HEK293 (cell line): ENCODE measurements at regions not wholly inside any gene's neighbourhood (a gene's known extent, or its start where the extent isn't known, plus 50 kb on each side); places are given as distances from the start of the nearest gene placed in this dataset.

ENCODE experiments used
- CTCF ChIA-PET: fragments of 350-600 bp; formaldehyde crosslinking; extraction: SDS; loops from one replicate; lab custom pipeline; 2021; ENCODE audit warnings: antibody characterized with exemption; lab: Yijun Ruan, JAX
- POLR2A ChIA-PET: fragments of 300-600 bp; formaldehyde crosslinking; extraction: SDS; loops from one replicate; lab custom pipeline; 2020; ENCODE audit warnings: antibody characterized with exemption, inconsistent platforms; lab: Yijun Ruan, JAX
- H3K27ac ChIP-seq: fragments of 200-500 bp; sonication (Bioruptor generic); 2 replicates; pipeline ENCODE4 v1.5.1; 2014; ENCODE audit warnings: low read depth, low read length, control low read depth, inconsistent platforms; ENCODE audit errors: extremely low read depth
- H3K36me3 ChIP-seq, 2 experiments: fragments of 200-500 bp in 1 of 2; sonication (Bioruptor generic) in 1 of 2; 1 replicate in 1 of 2; 2 replicates in 1 of 2; pipeline ENCODE4 v1.5.1; 2014 to 2017; ENCODE audit warnings: inconsistent platforms in 2 of 2, low read length in 2 of 2; ENCODE audit not compliant: control insufficient read depth in 2 of 2, insufficient read depth in 1 of 2
- H3K4me1 ChIP-seq: fragments of 200-500 bp; sonication (Bioruptor generic); 2 replicates; pipeline ENCODE4 v1.5.1; 2014; ENCODE audit warnings: mild to moderate bottlenecking, low read length, inconsistent platforms; ENCODE audit not compliant: control insufficient read depth, insufficient read depth
- H3K4me3 ChIP-seq: 2 replicates; pipeline ENCODE4 v1.5.1; 2011; ENCODE audit warnings: low read depth, mild to moderate bottlenecking, control low read depth, low read length, moderate library complexity
- H3K9me3 ChIP-seq: fragments of 200-500 bp; sonication (Bioruptor generic); 2 replicates; pipeline ENCODE4 v1.5.1; 2014; ENCODE audit warnings: low read depth, low read length, inconsistent platforms; ENCODE audit not compliant: control insufficient read depth, insufficient read depth
- AEBP2 ChIP-seq: fragments of 450-650 bp; formaldehyde crosslinking; IDR thresholded peaks from 2 replicates; pipeline ENCODE4 v1.5.1; 2016; ENCODE audit warnings: missing biosample characterization, missing genetic modification characterization, borderline replicate concordance
- ATF2 ChIP-seq: fragments of 450-650 bp; formaldehyde crosslinking; IDR thresholded peaks from 2 replicates; pipeline ENCODE4 v1.5.1; 2016; ENCODE audit warnings: missing biosample characterization, missing genetic modification characterization, low read depth
- GLI2 ChIP-seq: fragments of 450-650 bp; formaldehyde crosslinking; IDR thresholded peaks from 2 replicates; pipeline ENCODE4; 2017; ENCODE audit warnings: missing biosample characterization, missing genetic modification characterization, low read depth, borderline replicate concordance
- TRIM28 ChIP-seq: IDR thresholded peaks from 2 replicates; pipeline ENCODE4 v1.6.1; 2011; ENCODE audit warnings: low read length, control low read depth, borderline replicate concordance
- ZFP69B ChIP-seq: fragments of 450-650 bp; formaldehyde crosslinking; IDR thresholded peaks from 2 replicates; pipeline ENCODE4 v1.5.1; 2016; ENCODE audit warnings: missing biosample characterization, missing genetic modification characterization
- ZIC2 ChIP-seq: fragments of 450-650 bp; formaldehyde crosslinking; IDR thresholded peaks from 2 replicates; pipeline ENCODE4 v1.5.1; 2016; ENCODE audit warnings: missing biosample characterization, missing genetic modification characterization
- ZNF10 ChIP-seq: fragments of 450-650 bp; formaldehyde crosslinking; IDR thresholded peaks from 2 replicates; pipeline ENCODE4 v1.5.1; 2017; ENCODE audit warnings: missing biosample characterization, missing genetic modification characterization
- ZNF148 ChIP-seq: fragments of 450-650 bp; formaldehyde crosslinking; IDR thresholded peaks from 2 replicates; pipeline ENCODE4 v1.5.0; 2017; ENCODE audit warnings: missing biosample characterization, missing genetic modification characterization, borderline replicate concordance
- ZNF335 ChIP-seq: fragments of 450-650 bp; formaldehyde crosslinking; conservative IDR thresholded peaks from 2 replicates; pipeline ENCODE4 v1.5.1; 2016; ENCODE audit warnings: missing biosample characterization, missing genetic modification characterization
- ZNF350 ChIP-seq: fragments of 450-650 bp; formaldehyde crosslinking; IDR thresholded peaks from 2 replicates; pipeline ENCODE4 v1.5.0; 2017; ENCODE audit warnings: missing biosample characterization, mild to moderate bottlenecking, missing genetic modification characterization
- ZNF416 ChIP-seq: fragments of 450-650 bp; formaldehyde crosslinking; IDR thresholded peaks from 2 replicates; pipeline ENCODE4 v1.5.1; 2016; ENCODE audit warnings: missing biosample characterization, missing genetic modification characterization
- ZNF423 ChIP-seq: fragments of 450-650 bp; formaldehyde crosslinking; IDR thresholded peaks from 2 replicates; pipeline ENCODE4 v1.5.1; 2016; ENCODE audit warnings: missing biosample characterization, missing genetic modification characterization
- ZNF571 ChIP-seq: fragments of 450-650 bp; formaldehyde crosslinking; IDR thresholded peaks from 2 replicates; pipeline ENCODE4 v1.5.0; 2017; ENCODE audit warnings: missing biosample characterization, missing genetic modification characterization
- ZNF677 ChIP-seq: fragments of 450-650 bp; IDR thresholded peaks from 2 replicates; pipeline ENCODE4 v1.5.0; 2018; ENCODE audit warnings: missing biosample characterization, mild to moderate bottlenecking, missing genetic modification characterization, moderate library complexity
- ZNF707 ChIP-seq: fragments of 450-650 bp; formaldehyde crosslinking; IDR thresholded peaks from 2 replicates; pipeline ENCODE4 v1.5.1; 2016; ENCODE audit warnings: missing biosample characterization, missing genetic modification characterization
- ZNF768 ChIP-seq: fragments of 450-650 bp; formaldehyde crosslinking; IDR thresholded peaks from 2 replicates; pipeline ENCODE4 v1.5.1; 2018; ENCODE audit warnings: missing biosample characterization, mild to moderate bottlenecking, missing genetic modification characterization
- ZNF830 ChIP-seq: fragments of 450-650 bp; IDR thresholded peaks from 2 replicates; pipeline ENCODE4 v1.5.0; 2018; ENCODE audit warnings: missing biosample characterization, missing genetic modification characterization, low read depth, mild to moderate bottlenecking, moderate library complexity
- ZSCAN23 ChIP-seq: fragments of 450-650 bp; formaldehyde crosslinking; IDR thresholded peaks from 2 replicates; pipeline ENCODE4 v1.5.1; 2016; ENCODE audit warnings: missing biosample characterization, missing genetic modification characterization
- TF ChIP-seq, protein P1 (sequence below): fragments of 450-650 bp; formaldehyde crosslinking; IDR thresholded peaks from 2 replicates; pipeline ENCODE4 v1.5.1; 2016; ENCODE audit warnings: missing biosample characterization, missing genetic modification characterization

DNA sequence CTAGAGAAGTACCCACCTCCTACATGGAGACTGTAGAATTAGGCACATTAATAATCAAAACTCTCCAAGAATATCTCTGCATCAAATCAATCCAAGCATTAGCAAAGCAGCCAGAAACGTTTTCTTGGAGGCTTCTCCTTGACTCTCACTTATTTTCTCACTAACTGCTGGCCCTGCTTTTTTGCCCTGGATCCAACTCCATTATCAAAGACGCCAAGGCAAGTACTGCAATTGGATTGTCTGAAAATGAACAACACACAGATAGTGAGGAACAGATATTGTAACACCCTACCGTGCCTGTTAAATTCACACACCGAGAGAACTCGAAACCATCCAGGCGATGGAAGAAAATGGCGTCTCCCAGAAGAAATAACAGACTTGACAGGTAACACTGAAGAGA, 256.2 kb upstream of the MDFIC2 start (continued):
- TF ChIP-seq ZNF416 (tag by site-specific recombination) (no peak), ZIC2 (tag by site-specific recombination) (no peak), AEBP2 (tag by site-specific recombination) (no peak)
- TF ChIP-seq, all 188 proteins: peak for 0

DNA sequence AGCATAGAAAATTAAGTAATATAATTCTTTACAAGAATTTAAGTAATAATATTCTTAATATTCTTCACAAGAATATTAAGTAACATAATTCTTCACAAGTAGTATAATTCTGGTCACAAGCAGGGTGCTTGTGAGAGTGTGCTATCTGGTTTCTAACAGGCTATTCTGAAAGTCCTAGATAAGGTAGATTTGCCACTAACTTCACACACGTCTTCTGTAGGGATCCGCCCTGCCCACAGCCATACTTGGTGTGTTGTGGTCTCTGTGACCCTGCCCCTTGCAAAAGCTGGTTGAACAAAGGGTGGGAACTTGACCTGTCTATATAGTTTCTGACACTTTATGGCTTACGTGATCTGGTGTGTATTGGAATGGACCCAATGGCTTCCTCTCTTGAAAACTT, 253.4 kb upstream of the MDFIC2 start:
- no peaks in the 10 kb centered on the region for H3K36me3 ChIP-seq
- H3K4me3 ChIP-seq = no peak overlapping the region
- TF ChIP-seq ZFP69B = no peak
- TF ChIP-seq ZNF707 = no peak
- TF ChIP-seq TRIM28 = no peak
- TF ChIP-seq ZNF10 (tag by site-specific recombination) = no peak
- TF ChIP-seq ZNF677 (tag by site-specific recombination) = no peak
- no peak for TF ChIP-seq ZNF335 (tag by site-specific recombination)
- no peak for TF ChIP-seq ZNF571
- TF ChIP-seq ZNF148 (tag by site-specific recombination) = no peak
- TF ChIP-seq, protein P1, sequence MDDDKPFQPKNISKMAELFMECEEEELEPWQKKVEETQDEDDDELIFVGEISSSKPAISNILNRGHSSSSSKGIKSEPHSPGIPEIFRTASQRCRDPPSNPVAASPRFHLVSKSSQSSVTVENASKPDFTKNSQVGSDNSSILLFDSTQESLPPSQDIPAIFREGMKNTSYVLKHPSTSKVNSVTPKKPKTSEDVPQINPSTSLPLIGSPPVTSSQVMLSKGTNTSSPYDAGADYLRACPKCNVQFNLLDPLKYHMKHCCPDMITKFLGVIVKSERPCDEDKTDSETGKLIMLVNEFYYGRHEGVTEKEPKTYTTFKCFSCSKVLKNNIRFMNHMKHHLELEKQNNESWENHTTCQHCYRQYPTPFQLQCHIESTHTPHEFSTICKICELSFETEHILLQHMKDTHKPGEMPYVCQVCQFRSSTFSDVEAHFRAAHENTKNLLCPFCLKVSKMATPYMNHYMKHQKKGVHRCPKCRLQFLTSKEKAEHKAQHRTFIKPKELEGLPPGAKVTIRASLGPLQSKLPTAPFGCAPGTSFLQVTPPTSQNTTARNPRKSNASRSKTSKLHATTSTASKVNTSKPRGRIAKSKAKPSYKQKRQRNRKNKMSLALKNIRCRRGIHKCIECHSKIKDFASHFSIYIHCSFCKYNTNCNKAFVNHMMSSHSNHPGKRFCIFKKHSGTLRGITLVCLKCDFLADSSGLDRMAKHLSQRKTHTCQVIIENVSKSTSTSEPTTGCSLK = no peak
- TF ChIP-seq GLI2 = no peak
- no peak for TF ChIP-seq ATF2 (tag by site-specific recombination)
- TF ChIP-seq ZNF768 = no peak
- no peak for TF ChIP-seq ZNF423
- TF ChIP-seq ZSCAN23 = no peak
- no peak for TF ChIP-seq ZNF830 (tag by site-specific recombination)
- TF ChIP-seq ZNF350 (tag by site-specific recombination) = no peak
- CTCF ChIA-PET = interaction anchor here (0.7 kb wide), 1 partner anchor 268 kb away, joined by 3 read pairs; no protein-coding TSS in a partner anchor
- POLR2A ChIA-PET = no interaction called here
- H3K4me1 ChIP-seq = no peaks in the 10 kb centered on the region
- no peak overlapping the region for H3K27ac ChIP-seq
- no peaks in the 10 kb centered on the region for H3K9me3 ChIP-seq
